OCI-LY1 (cell line): ENCODE measurements at regions not wholly inside any gene's neighbourhood (a gene's known extent, or its start where the extent isn't known, plus 50 kb on each side); places are given as distances from the start of the nearest gene placed in this dataset.

ENCODE experiments used
- H2AFZ ChIP-seq: fragments of 200-600 bp; sonication (generic), shearing (Covaris generic); 2 replicates; pipeline ENCODE4 v1.6.0; 2014; ENCODE audit warnings: antibody characterized with exemption, mild to moderate bottlenecking, low read length
- H3F3A ChIP-seq: fragments of 200-600 bp; sonication (generic), shearing (Covaris generic); 2 replicates; pipeline ENCODE4 v1.6.0; 2014; ENCODE audit warnings: mild to moderate bottlenecking, antibody characterized with exemption, low read length, moderate library complexity; ENCODE audit not compliant: insufficient read depth
- H3K27ac ChIP-seq: fragments of 200-600 bp; sonication (generic); 2 replicates; pipeline ENCODE4 v1.5.1; 2014; ENCODE audit warnings: low read length, mixed run types, mild to moderate bottlenecking, low read depth; ENCODE audit not compliant: poor library complexity, severe bottlenecking
- H3K27me3 ChIP-seq: fragments of 200-600 bp; sonication (generic); 2 replicates; pipeline ENCODE4 v1.6.0; 2014; ENCODE audit warnings: antibody characterized with exemption, mild to moderate bottlenecking, low read length, moderate library complexity; ENCODE audit not compliant: insufficient read depth
- H3K36me3 ChIP-seq: fragments of 200-600 bp; sonication (generic); 2 replicates; pipeline ENCODE4 v1.6.1; 2014; ENCODE audit warnings: mild to moderate bottlenecking, antibody characterized with exemption, low read length, moderate library complexity, mixed read lengths; ENCODE audit not compliant: insufficient read depth
- H3K4me1 ChIP-seq: fragments of 200-600 bp; sonication (generic); 2 replicates; pipeline ENCODE4 v1.5.1; 2014; ENCODE audit warnings: mild to moderate bottlenecking, low read length, moderate library complexity; ENCODE audit not compliant: insufficient read depth, severe bottlenecking
- H3K4me2 ChIP-seq: fragments of 200-600 bp; sonication (generic), shearing (Covaris generic); 2 replicates; pipeline ENCODE4 v1.6.1; 2014; ENCODE audit warnings: low read length
- H3K4me3 ChIP-seq: fragments of 200-600 bp; sonication (generic); 2 replicates; pipeline ENCODE4 v1.5.1; 2014; ENCODE audit warnings: low read length, low read depth, mild to moderate bottlenecking, mixed read lengths; ENCODE audit not compliant: poor library complexity, severe bottlenecking
- H3K79me2 ChIP-seq: fragments of 200-600 bp; shearing (Covaris generic); 2 replicates; pipeline ENCODE4 v1.6.1; 2016; ENCODE audit warnings: mixed run types, low read length, mixed read lengths; ENCODE audit not compliant: insufficient read depth
- H3K9ac ChIP-seq: fragments of 200-600 bp; sonication (generic), shearing (Covaris generic); 2 replicates; pipeline ENCODE4 v1.6.1; 2014; ENCODE audit warnings: mild to moderate bottlenecking, low read length, mixed read lengths
- H3K9me2 ChIP-seq: fragments of 200-600 bp; sonication (generic), shearing (Covaris generic); 2 replicates; pipeline ENCODE4 v1.6.1; 2014; ENCODE audit warnings: low read depth, mild to moderate bottlenecking, low read length, mixed read lengths
- H3K9me3 ChIP-seq: fragments of 200-600 bp; shearing (Covaris generic); 2 replicates; pipeline ENCODE4 v1.6.1; 2014; ENCODE audit warnings: low read length, mixed read lengths
- H4K20me1 ChIP-seq: fragments of 200-600 bp; sonication (generic), shearing (Covaris generic); 2 replicates; pipeline ENCODE4 v1.6.0; 2016; ENCODE audit warnings: mild to moderate bottlenecking, low read length; ENCODE audit not compliant: insufficient read depth
- CTCF ChIP-seq: fragments of 200-600 bp; sonication (generic), shearing (Covaris generic); IDR thresholded peaks from 2 replicates; pipeline ENCODE4 v1.5.1; 2017; ENCODE audit warnings: mild to moderate bottlenecking, antibody characterized with exemption, low read length, moderate library complexity, mixed read lengths
- EZH2 ChIP-seq: fragments of 200-600 bp; sonication (generic), shearing (Covaris generic); IDR thresholded peaks from 2 replicates; pipeline ENCODE4 v1.8.0; 2017; ENCODE audit warnings: borderline replicate concordance, mixed run types, mild to moderate bottlenecking, antibody characterized with exemption, low read length, moderate library complexity, mixed read lengths

GRCh38 chr9:571741-572140, 269.8 kb upstream of the DMRT1 start:
- peaks cover 6% of the 10 kb centered on the region for H3K79me2 ChIP-seq

GRCh38 chr9:573691-574410, 267.6 kb upstream of the DMRT1 start:
- Histone ChIP-seq H3K9me3 (no peaks in the 10 kb centered on the region), H3K9me2 (no peaks in the 10 kb centered on the region), H3F3A (no peaks in the 10 kb centered on the region), H2AFZ (no peak overlapping the region), H3K79me2 (peaks cover 6% of the 10 kb centered on the region), H3K4me3 (no peak overlapping the region), H3K4me1 (peaks cover 58% of the 10 kb centered on the region), H3K9ac (no peak overlapping the region), H4K20me1 (no peaks in the 10 kb centered on the region), H3K4me2 (no peak overlapping the region), H3K36me3 (no peaks in the 10 kb centered on the region), H3K27me3 (no peaks in the 10 kb centered on the region), H3K27ac (no peak overlapping the region)
- TF ChIP-seq EZH2 (no peak), CTCF (no peak)

More at GRCh38 chr9:571741-572140, 269.8 kb upstream of the DMRT1 start:
- Histone ChIP-seq H2AFZ (no peak overlapping the region), H3F3A (no peaks in the 10 kb centered on the region), H3K27ac (peak overlapping the region; percentile 94), H3K36me3 (no peaks in the 10 kb centered on the region), H3K9me3 (no peaks in the 10 kb centered on the region), H3K4me1 (peaks cover 78% of the 10 kb centered on the region), H3K4me2 (peak overlapping the region; percentile 63; the same call in 1 of the 2 replicates), H3K9me2 (no peaks in the 10 kb centered on the region), H4K20me1 (no peaks in the 10 kb centered on the region), H3K27me3 (no peaks in the 10 kb centered on the region), H3K9ac (no peak overlapping the region; the same call in 1 of the 2 replicates), H3K4me3 (no peak overlapping the region)
- TF ChIP-seq CTCF = no peak
- TF ChIP-seq EZH2 = no peak

- H3F3A ChIP-seq = no peaks in the 10 kb centered on the region
- no peaks in the 10 kb centered on the region for H3K9me3 ChIP-seq
- no peaks in the 10 kb centered on the region for H3K36me3 ChIP-seq
- no peaks in the 10 kb centered on the region for H4K20me1 ChIP-seq
- peaks cover 6% of the 10 kb centered on the region for H3K79me2 ChIP-seq
- no peak overlapping the region for H3K9ac ChIP-seq
- H3K4me1 ChIP-seq = peaks cover 45% of the 10 kb centered on the region
- no peak overlapping the region for H3K4me2 ChIP-seq
- no peaks in the 10 kb centered on the region for H3K9me2 ChIP-seq
- TF ChIP-seq CTCF (no peak), EZH2 (no peak)
- H3K27me3 ChIP-seq = no peaks in the 10 kb centered on the region
- no peak overlapping the region for H2AFZ ChIP-seq
- no peak overlapping the region for H3K27ac ChIP-seq
- no peak overlapping the region for H3K4me3 ChIP-seq
These were observed 266.4 kb upstream of the DMRT1 start for GRCh38 chr9:575139-575538.
